Right cardiac atrium (tissue), 5 donors: ENCODE measurements at regions not wholly inside any gene's neighbourhood (a gene's known extent, or its start where the extent isn't known, plus 50 kb on each side); places are given as distances from the start of the nearest gene placed in this dataset.
"Not testable (repeated sequence)": the region's sequence is repeated elsewhere in the genome, so short reads cannot be mapped to it uniquely, and the experiment has no call there.

Experiments
- ATAC-seq, 2 donors: fragments of 200-7000 bp; cut with Tn5 transposase; one replicate each; pipeline versions ENCODE4 v1.8.0 to v1.9.1; 2020; ENCODE audit warnings: moderate library complexity in 2 of 2, mild to moderate bottlenecking in 1 of 2
- DNase-seq, 3 donors: peaks; one replicate each; pipeline ENCODE4 v3.0.0-alpha.2; 2020
- H3K27ac ChIP-seq: one replicate; pipeline ENCODE4 v1.5.1; 2013; ENCODE audit warnings: mild to moderate bottlenecking, low read length, control low read depth, moderate library complexity
- H3K27me3 ChIP-seq: one replicate; pipeline ENCODE4 v1.6.1; 2013; ENCODE audit not compliant: control insufficient read depth, insufficient read depth
- H3K4me1 ChIP-seq: one replicate; pipeline ENCODE4 v1.6.1; 2013; ENCODE audit warnings: low read length; ENCODE audit not compliant: control insufficient read depth, insufficient read depth
- H3K4me3 ChIP-seq: one replicate; pipeline ENCODE4 v1.5.1; 2013; ENCODE audit warnings: low read length, control low read depth
- H3K9me3 ChIP-seq: one replicate; pipeline ENCODE4 v1.6.1; 2013; ENCODE audit warnings: low read length; ENCODE audit not compliant: control insufficient read depth
- WGBS: extraction: QIAGEN DNeasy Blood & Tissue Kit; methylation state at CpG from one replicate; pipeline ENCODE4 v1.1.7; 2013; 5-methylcytosine and 5-hydroxymethylcytosine counted together
- intact Hi-C, 4 donors: fragments of 100-400 bp; cut with DNase I; formaldehyde crosslinking; loops; one replicate each; pipeline versions ENCODE4 v1.11.0 to v1.14.0; 2022 to 2023
- donor health status: healthy with polysubstance abuse.
- donor health status: DM: no; HTN: yes; CAD: no.
- donor health status: DM: no; HTN: no; CAD: no.
- donor health status: DM: no; HTN: yes; CAD: no; lungs with severe emphysema.
- donor health status: DM: yes; HTN: yes; CAD: no.

DNA sequence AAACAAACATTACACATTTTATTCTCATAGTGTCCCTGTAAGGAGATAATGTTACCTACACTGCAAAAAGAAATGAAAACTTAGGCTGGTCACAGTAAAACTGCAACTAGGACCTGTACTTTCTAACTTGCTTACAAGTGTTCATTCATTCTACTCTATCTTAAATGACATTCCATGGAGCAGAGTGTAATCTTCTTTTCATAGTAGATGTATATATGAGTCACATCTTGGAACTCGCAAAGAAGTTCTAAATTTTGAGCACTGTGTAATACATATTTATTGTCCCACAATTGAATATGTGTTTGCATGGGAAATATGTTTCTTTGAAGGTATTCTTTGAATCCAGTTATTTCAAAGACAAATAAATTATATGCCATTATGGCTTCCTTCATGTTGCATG is 1258.5 kb upstream of the ADGRL2 start:
- no peak for ATAC-seq
- 35% methylated on average over 1 of the region's 1 CpG for WGBS

DNA sequence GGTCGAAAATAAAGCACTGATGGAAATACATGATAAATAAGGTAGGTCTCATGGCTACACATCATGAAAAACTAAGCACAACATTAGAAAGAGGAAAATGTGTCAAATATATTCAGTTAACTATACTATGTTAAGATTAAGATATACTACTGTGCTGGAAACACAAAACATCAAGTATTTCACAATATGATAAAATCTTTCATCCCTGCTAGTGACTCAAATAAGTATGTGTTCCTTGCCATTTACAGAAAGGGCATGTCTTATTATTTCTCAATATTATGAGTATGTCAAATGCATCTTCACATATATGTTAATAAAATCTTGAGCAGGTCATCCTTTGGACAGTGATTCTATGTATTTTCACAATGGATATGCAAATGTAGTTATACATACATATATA is 1260.1 kb upstream of the ADGRL2 start:
- Histone ChIP-seq H3K4me1 (no peaks in the 10 kb centered on the region), H3K4me3 (no peak overlapping the region), H3K27ac (no peak overlapping the region), H3K27me3 (no peaks in the 10 kb centered on the region), H3K9me3 (no peaks in the 10 kb centered on the region)
- DNase-seq (no peak), ATAC-seq (no peak)
- intact Hi-C loops: no loop called here
- whole genome bisulfite sequencing: 80% methylated on average over 1 of the region's 1 CpG

More for the DNA sequence above, 1258.5 kb upstream of the ADGRL2 start:
- Histone ChIP-seq H3K27ac (no peak overlapping the region), H3K4me1 (no peaks in the 10 kb centered on the region), H3K9me3 (no peaks in the 10 kb centered on the region), H3K4me3 (no peak overlapping the region), H3K27me3 (no peaks in the 10 kb centered on the region)
- no peak for DNase-seq
- intact Hi-C loops: no loop called here

GRCh38 chr1:80540149-80540548 is 1260.6 kb upstream of the ADGRL2 start:
- Histone ChIP-seq H3K4me1 (no peaks in the 10 kb centered on the region), H3K27ac (no peak overlapping the region), H3K27me3 (no peaks in the 10 kb centered on the region), H3K4me3 (no peak overlapping the region), H3K9me3 (no peaks in the 10 kb centered on the region)
- WGBS: 83% methylated on average over 1 of the region's 1 CpG
- no peak for DNase-seq
- no peak for ATAC-seq
- intact Hi-C loops: no loop called here

GRCh38 chr1:80539298-80539697 is 1261.4 kb upstream of the ADGRL2 start:
- H3K4me3 ChIP-seq, H3K9me3 ChIP-seq, DNase-seq, intact Hi-C loops, H3K27me3 ChIP-seq, H3K4me1 ChIP-seq, ATAC-seq, H3K27ac ChIP-seq: not testable (repeated sequence)
- 93% methylated on average over 8 of the region's 8 CpGs for WGBS

- H3K4me3 ChIP-seq: no peak overlapping the region
- H3K4me1 ChIP-seq: no peaks in the 10 kb centered on the region
- intact Hi-C loops: no loop called here
- no peaks in the 10 kb centered on the region for H3K27me3 ChIP-seq
- ATAC-seq (no peak), DNase-seq (no peak)
- 76% methylated on average over 4 of the region's 4 CpGs for WGBS
- H3K9me3 ChIP-seq: no peaks in the 10 kb centered on the region
- no peak overlapping the region for H3K27ac ChIP-seq
These were observed 1264.3 kb upstream of the ADGRL2 start for GRCh38 chr1:80536461-80536860.

- intact Hi-C loops: no loop called here
- no peak for ATAC-seq
- no peak overlapping the region for H3K4me3 ChIP-seq
- WGBS: 72% methylated on average over 2 of the region's 2 CpGs
- H3K4me1 ChIP-seq: no peaks in the 10 kb centered on the region
- H3K27me3 ChIP-seq: no peaks in the 10 kb centered on the region
- no peak overlapping the region for H3K27ac ChIP-seq
- H3K9me3 ChIP-seq: no peaks in the 10 kb centered on the region
- no peak for DNase-seq
These were observed 1265.3 kb upstream of the ADGRL2 start for GRCh38 chr1:80535466-80535865.

DNA sequence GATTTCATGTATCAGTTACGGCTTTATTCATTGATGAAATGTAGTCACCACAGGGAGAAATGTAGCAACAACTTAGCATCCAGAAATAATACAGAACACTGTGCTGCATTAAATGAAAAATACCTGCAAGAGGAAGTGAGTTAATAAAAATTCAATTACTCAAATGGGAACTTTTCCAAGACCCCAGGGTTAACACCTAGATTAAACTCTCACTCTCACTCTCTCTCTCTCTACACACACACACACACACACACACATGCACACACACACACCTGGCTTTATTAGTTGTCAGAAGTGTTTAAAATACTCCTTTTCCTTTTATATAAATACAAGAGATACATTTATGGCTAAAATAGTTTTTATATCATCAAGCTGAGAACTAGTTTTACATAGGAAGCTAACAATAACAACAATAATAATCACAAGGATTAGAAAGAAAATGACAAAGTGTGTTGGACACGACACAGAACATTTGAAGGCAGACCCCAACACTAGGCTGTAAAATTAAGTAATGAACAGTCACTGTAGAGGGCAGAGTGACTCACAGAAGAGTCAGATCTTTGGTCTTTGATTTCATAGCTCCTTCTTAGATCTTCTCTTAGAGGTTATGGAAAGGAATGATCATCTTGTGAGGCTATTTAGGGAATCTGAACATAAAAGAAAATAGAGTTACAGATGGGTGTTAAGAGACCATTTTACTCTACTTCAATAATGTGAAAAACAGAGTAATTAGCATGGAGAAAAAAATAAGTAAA is 1266.0 kb upstream of the ADGRL2 start:
- Histone ChIP-seq H3K4me1 (no peaks in the 10 kb centered on the region), H3K27ac (no peak overlapping the region), H3K9me3 (no peaks in the 10 kb centered on the region), H3K4me3 (no peak overlapping the region), H3K27me3 (no peaks in the 10 kb centered on the region)
- intact Hi-C loops: no loop called here
- no peak for DNase-seq
- no peak for ATAC-seq
- WGBS: 78% methylated on average over 2 of the region's 2 CpGs

DNA sequence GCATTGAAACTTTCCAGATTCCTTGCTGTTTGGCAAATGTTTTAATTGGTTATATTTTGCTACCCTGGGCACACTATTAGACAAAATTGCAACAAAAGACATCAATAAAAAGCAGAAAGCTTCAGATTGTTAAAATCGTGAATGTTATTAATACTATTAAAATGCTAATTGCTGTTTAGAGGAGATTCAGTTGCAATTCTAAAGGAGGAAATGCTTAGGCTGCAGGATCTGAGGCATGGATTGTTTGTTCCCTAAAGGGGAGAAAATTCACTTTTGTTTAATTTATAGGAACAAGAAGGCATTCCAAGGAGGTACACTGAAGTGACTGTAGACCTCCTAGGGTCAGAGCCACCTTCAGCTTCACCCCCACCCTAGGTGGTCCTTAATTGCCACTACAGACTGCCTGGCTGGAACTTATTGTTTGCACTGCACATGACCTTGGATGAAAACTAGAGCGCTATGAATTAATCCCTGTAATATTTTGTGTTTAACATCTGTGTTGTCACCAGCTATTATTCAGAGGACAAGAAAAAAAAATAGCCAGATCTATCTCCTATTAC is 1266.9 kb upstream of the ADGRL2 start:
- Histone ChIP-seq H3K4me1 (no peaks in the 10 kb centered on the region), H3K9me3 (no peaks in the 10 kb centered on the region), H3K27ac (no peak overlapping the region), H3K4me3 (no peak overlapping the region), H3K27me3 (no peaks in the 10 kb centered on the region)
- intact Hi-C loops: no loop called here
- 32% methylated on average over 2 of the region's 2 CpGs for WGBS
- no peak for DNase-seq
- no peak for ATAC-seq

GRCh38 chr1:80533093-80533492 is 1267.6 kb upstream of the ADGRL2 start:
- ATAC-seq (no peak), DNase-seq (no peak)
- Histone ChIP-seq H3K4me1 (no peaks in the 10 kb centered on the region), H3K4me3 (no peak overlapping the region), H3K27me3 (no peaks in the 10 kb centered on the region), H3K9me3 (no peaks in the 10 kb centered on the region), H3K27ac (no peak overlapping the region)
- WGBS: 55% methylated on average over 2 of the region's 2 CpGs
- intact Hi-C loops: no loop called here

DNA sequence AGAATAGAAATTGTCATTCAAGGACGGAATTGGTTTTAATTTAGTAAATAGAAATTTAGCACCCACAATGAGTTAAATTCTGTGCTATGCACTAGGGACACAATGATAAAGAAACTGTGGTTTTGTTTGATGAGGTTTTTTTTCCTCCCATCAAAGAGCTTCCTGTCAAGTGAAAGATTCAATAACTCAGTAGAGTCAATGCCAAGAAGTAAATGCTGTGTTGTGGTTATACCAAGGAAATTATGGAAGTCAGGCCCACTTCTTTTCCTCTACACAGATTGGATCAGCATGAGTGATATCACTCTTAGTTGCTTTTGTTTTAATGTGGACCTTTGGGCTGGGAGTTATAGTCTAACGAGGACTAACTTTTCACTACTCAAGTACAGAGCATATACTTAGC is 1269.6 kb upstream of the ADGRL2 start:
- DNase-seq (no peak), ATAC-seq (no peak)
- no peaks in the 10 kb centered on the region for H3K4me1 ChIP-seq
- no peak overlapping the region for H3K27ac ChIP-seq
- no peaks in the 10 kb centered on the region for H3K9me3 ChIP-seq
- no peak overlapping the region for H3K4me3 ChIP-seq
- intact Hi-C loops: no loop called here
- whole genome bisulfite sequencing: 58% methylated on average over 2 of the region's 2 CpGs
- H3K27me3 ChIP-seq: no peaks in the 10 kb centered on the region

DNA sequence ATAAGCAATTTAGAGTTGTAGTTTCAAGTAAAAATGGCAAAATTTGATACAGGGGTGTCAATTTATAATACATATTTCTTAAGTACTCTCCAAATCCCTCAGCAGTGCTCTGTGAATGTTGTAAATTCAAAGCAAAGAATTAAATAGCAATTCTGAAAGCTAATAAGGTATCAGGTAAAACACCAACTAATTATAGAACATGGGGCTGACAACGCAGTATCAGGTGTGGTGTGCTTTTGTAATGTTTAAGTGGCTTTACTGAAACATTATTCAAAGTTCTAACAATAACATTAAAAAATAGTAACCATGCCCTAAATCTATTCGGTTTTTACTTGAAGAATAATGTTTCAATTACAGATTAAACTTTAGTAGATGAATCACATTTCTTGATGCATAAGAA is 1271.2 kb upstream of the ADGRL2 start:
- intact Hi-C loops: no loop called here
- Histone ChIP-seq H3K27ac (no peak overlapping the region), H3K4me1 (no peaks in the 10 kb centered on the region), H3K9me3 (no peaks in the 10 kb centered on the region), H3K27me3 (no peaks in the 10 kb centered on the region), H3K4me3 (no peak overlapping the region)
- DNase-seq (no peak), ATAC-seq (no peak)
- WGBS: 70% methylated on average over 2 of the region's 2 CpGs

DNA sequence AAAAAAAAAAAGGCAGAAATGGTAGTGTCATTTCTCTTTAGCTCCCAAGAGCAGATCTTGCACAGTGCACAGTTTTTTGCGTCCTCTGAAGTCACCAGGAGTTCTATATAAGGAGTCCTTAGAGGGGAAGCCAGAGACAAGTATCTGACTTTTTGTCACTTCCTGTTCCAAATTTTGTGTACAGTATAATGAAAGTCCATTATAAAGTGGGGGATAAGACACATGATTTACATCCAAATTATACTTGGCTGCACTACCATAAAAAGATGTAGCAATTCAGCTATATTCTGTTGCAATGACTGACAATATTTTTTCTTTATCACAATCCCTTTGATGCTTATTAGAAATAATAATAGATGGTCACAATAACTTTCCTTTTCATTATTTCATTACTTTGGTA is 1276.9 kb upstream of the ADGRL2 start:
- H3K27me3 ChIP-seq: no peaks in the 10 kb centered on the region
- ATAC-seq (no peak), DNase-seq (no peak)
- no peak overlapping the region for H3K4me3 ChIP-seq
- no peaks in the 10 kb centered on the region for H3K9me3 ChIP-seq
- intact Hi-C loops: no loop called here
- no peaks in the 10 kb centered on the region for H3K4me1 ChIP-seq
- no peak overlapping the region for H3K27ac ChIP-seq
- WGBS: 58% methylated on average over 1 of the region's 1 CpG
